Mucosa of rectum (tissue), 2 donors: ENCODE measurements at regions not wholly inside any gene's neighbourhood (a gene's known extent, or its start where the extent isn't known, plus 50 kb on each side); places are given as distances from the start of the nearest gene placed in this dataset.

ENCODE experiments used
- H3K27ac ChIP-seq, 2 donors: one replicate each; pipeline ENCODE4 v1.7.0; 2013; ENCODE audit warnings: inconsistent platforms in 2 of 2, low read depth in 2 of 2, low read length in 2 of 2
- H3K27me3 ChIP-seq, 2 donors: one replicate each; pipeline ENCODE4 v1.7.0; 2013; ENCODE audit warnings: low read length in 2 of 2; ENCODE audit not compliant: control insufficient read depth in 2 of 2, insufficient read depth in 2 of 2
- H3K36me3 ChIP-seq, 2 donors: one replicate each; pipeline ENCODE4 v1.7.0; 2013; ENCODE audit warnings: low read length in 2 of 2; ENCODE audit not compliant: control insufficient read depth in 2 of 2, insufficient read depth in 2 of 2
- H3K4me1 ChIP-seq, 2 donors: one replicate each; pipeline ENCODE4 v1.7.0; 2013; ENCODE audit warnings: low read length in 2 of 2, mild to moderate bottlenecking in 1 of 2; ENCODE audit not compliant: control insufficient read depth in 2 of 2, insufficient read depth in 2 of 2
- H3K4me3 ChIP-seq, 2 donors: one replicate each; pipeline ENCODE4 v1.7.0; 2013; ENCODE audit warnings: low read length in 2 of 2
- H3K9ac ChIP-seq, 2 donors: one replicate each; pipeline ENCODE4 v1.7.0; 2013; ENCODE audit warnings: low read length in 2 of 2, low read depth in 1 of 2, mild to moderate bottlenecking in 1 of 2
- H3K9me3 ChIP-seq, 2 donors: one replicate each; pipeline ENCODE4 v1.7.0; 2013; ENCODE audit warnings: low read length in 2 of 2; ENCODE audit not compliant: control insufficient read depth in 2 of 2
- donor health status: healthy.
- donor health status: Normal muscosa, but diverticular disease.

GRCh38 chr20:60411813-60412212 is 453.6 kb downstream of the CDH26 start:
- Histone ChIP-seq H3K27ac (no peak overlapping the region), H3K36me3 (no peaks in the 10 kb centered on the region), H3K27me3 (no peaks in the 10 kb centered on the region), H3K4me3 (no peak overlapping the region), H3K9me3 (peaks cover 0 to 3% of the 10 kb centered on the region in 2 donors), H3K9ac (no peak overlapping the region), H3K4me1 (no peaks in the 10 kb centered on the region)

- Histone ChIP-seq H3K4me3 (no peak overlapping the region), H3K9ac (no peak overlapping the region), H3K9me3 (peaks cover 0 to 2% of the 10 kb centered on the region in 2 donors), H3K27ac (no peak overlapping the region), H3K27me3 (no peaks in the 10 kb centered on the region), H3K4me1 (no peaks in the 10 kb centered on the region), H3K36me3 (no peaks in the 10 kb centered on the region)
Measured at GRCh38 chr20:60420676-60421229, 462.5 kb downstream of the CDH26 start.

- no peak overlapping the region for H3K4me3 ChIP-seq
- no peak overlapping the region for H3K27ac ChIP-seq
- no peaks in the 10 kb centered on the region for H3K4me1 ChIP-seq
- H3K9ac ChIP-seq = no peak overlapping the region
- H3K9me3 ChIP-seq = peaks cover 0 to 6% of the 10 kb centered on the region in 2 donors
- H3K27me3 ChIP-seq = no peaks in the 10 kb centered on the region
- H3K36me3 ChIP-seq = no peaks in the 10 kb centered on the region
Measured at GRCh38 chr20:60422848-60423247, 464.6 kb downstream of the CDH26 start.

GRCh38 chr20:60424267-60424902 is 466.2 kb downstream of the CDH26 start:
- Histone ChIP-seq H3K9me3 (peaks cover 0 to 6% of the 10 kb centered on the region in 2 donors), H3K4me1 (no peaks in the 10 kb centered on the region), H3K36me3 (no peaks in the 10 kb centered on the region), H3K27me3 (no peaks in the 10 kb centered on the region), H3K4me3 (no peak overlapping the region), H3K27ac (no peak overlapping the region), H3K9ac (no peak overlapping the region)

GRCh38 chr20:60427516-60427915 is 469.3 kb downstream of the CDH26 start:
- no peaks in the 10 kb centered on the region for H3K27me3 ChIP-seq
- no peak overlapping the region for H3K27ac ChIP-seq
- H3K36me3 ChIP-seq = no peaks in the 10 kb centered on the region
- H3K9ac ChIP-seq = no peak overlapping the region
- peaks cover 0 to 6% of the 10 kb centered on the region in 2 donors for H3K9me3 ChIP-seq
- no peaks in the 10 kb centered on the region for H3K4me1 ChIP-seq
- no peak overlapping the region for H3K4me3 ChIP-seq

GRCh38 chr20:60428651-60429050 is 470.4 kb downstream of the CDH26 start:
- Histone ChIP-seq H3K27ac (no peak overlapping the region), H3K4me3 (no peak overlapping the region), H3K27me3 (no peaks in the 10 kb centered on the region), H3K9me3 (peaks cover 0 to 11% of the 10 kb centered on the region in 2 donors), H3K4me1 (no peaks in the 10 kb centered on the region), H3K36me3 (no peaks in the 10 kb centered on the region), H3K9ac (no peak overlapping the region)

GRCh38 chr20:60430516-60431001 is 472.3 kb downstream of the CDH26 start:
- Histone ChIP-seq H3K9ac (no peak overlapping the region), H3K4me1 (no peaks in the 10 kb centered on the region), H3K9me3 (peaks cover 0 to 9% of the 10 kb centered on the region in 2 donors), H3K4me3 (no peak overlapping the region), H3K36me3 (no peaks in the 10 kb centered on the region), H3K27ac (no peak overlapping the region), H3K27me3 (no peaks in the 10 kb centered on the region)

- Histone ChIP-seq H3K4me1 (no peaks in the 10 kb centered on the region), H3K36me3 (no peaks in the 10 kb centered on the region), H3K27ac (no peak overlapping the region), H3K9me3 (peaks cover 0 to 9% of the 10 kb centered on the region in 2 donors), H3K9ac (no peak overlapping the region), H3K27me3 (no peaks in the 10 kb centered on the region), H3K4me3 (no peak overlapping the region)
Measured at GRCh38 chr20:60431349-60431748, 473.1 kb downstream of the CDH26 start.

- no peak overlapping the region for H3K27ac ChIP-seq
- H3K9me3 ChIP-seq = peaks cover 0 to 5% of the 10 kb centered on the region in 2 donors
- H3K4me3 ChIP-seq = no peak overlapping the region
- no peaks in the 10 kb centered on the region for H3K27me3 ChIP-seq
- no peaks in the 10 kb centered on the region for H3K36me3 ChIP-seq
- H3K9ac ChIP-seq = no peak overlapping the region
- no peaks in the 10 kb centered on the region for H3K4me1 ChIP-seq
Measured at GRCh38 chr20:60437418-60437817, 479.2 kb downstream of the CDH26 start.

GRCh38 chr20:60446267-60447111 is 488.3 kb downstream of the CDH26 start:
- Histone ChIP-seq H3K27me3 (no peaks in the 10 kb centered on the region), H3K9me3 (no peaks in the 10 kb centered on the region), H3K4me1 (no peaks in the 10 kb centered on the region), H3K36me3 (no peaks in the 10 kb centered on the region), H3K4me3 (no peak overlapping the region), H3K27ac (no peak overlapping the region), H3K9ac (no peak overlapping the region)
